Tibial nerve (tissue), 3 donors: ENCODE measurements at regions not wholly inside any gene's neighbourhood (a gene's known extent, or its start where the extent isn't known, plus 50 kb on each side); places are given as distances from the start of the nearest gene placed in this dataset.
"Not testable (repeated sequence)": the region's sequence is repeated elsewhere in the genome, so short reads cannot be mapped to it uniquely, and the experiment has no call there.

Experiments used
- CTCF ChIP-seq, 5 experiments: fragments of 200-600 bp in 3 of 5; fragments of 450-650 bp in 2 of 5; sonication (generic) in 3 of 5; IDR thresholded peaks; one replicate each; pipeline ENCODE4 v1.5.1; 2016 to 2019; ENCODE audit warnings: antibody characterized with exemption in 5 of 5, mild to moderate bottlenecking in 3 of 5, moderate library complexity in 2 of 5
- POLR2A ChIP-seq, 2 donors: fragments of 450-650 bp; IDR thresholded peaks; one replicate each; pipeline ENCODE4 v1.6.1; 2017; ENCODE audit warnings: antibody characterized with exemption in 2 of 2, mild to moderate bottlenecking in 2 of 2, moderate library complexity in 2 of 2

GRCh38 chrX:79026742-79027141 lies 81.6 kb downstream of the P2RY10 start:
- not testable (repeated sequence) for TF ChIP-seq CTCF, POLR2A (IDR thresholded peaks at IDR 0.05)
